ENCODE measurements at regions not wholly inside any gene's neighbourhood (a gene's known extent, or its start where the extent isn't known, plus 50 kb on each side); places are given as distances from the start of the nearest gene placed in this dataset.

GRCh38 chrX:45888518-45888917, 656.7 kb downstream of the ZNF674 start:
- intact Hi-C loops (cut with DNase I; ENCODE audit: low total_unique reads): no loop called here
- no peak for DNase-seq
- in situ Hi-C loops (cut with MboI; ENCODE audit: low pct_ligation_motif_present in 1 of 4, low pct_unique_long_range_greater_than_20kb in 1 of 4, low sequenced_read_pairs in 3 of 4): no loop called here
- TF ChIP-seq POLR2A (IDR thresholded peaks at IDR 0.05) (no peak), EP300 (IDR thresholded peaks at IDR 0.05; ENCODE audit: low read depth) (no peak), CTCF (IDR thresholded peaks at IDR 0.05) (no peak), POLR2AphosphoS5 (IDR thresholded peaks at IDR 0.05) (no peak)
- H3K27ac ChIP-seq: no peak overlapping the region
- H3K4me3 ChIP-seq: no peak overlapping the region
- no peaks in the 10 kb centered on the region for H3K27me3 ChIP-seq
- no peaks in the 10 kb centered on the region for H3K9me3 ChIP-seq
- H3K36me3 ChIP-seq: no peaks in the 10 kb centered on the region
- H3K4me1 ChIP-seq: no peaks in the 10 kb centered on the region

GRCh38 chrX:45885931-45886330, 659.3 kb downstream of the ZNF674 start:
- Histone ChIP-seq H3K4me1 (no peaks in the 10 kb centered on the region), H3K4me3 (no peak overlapping the region), H3K36me3 (no peaks in the 10 kb centered on the region), H3K9me3 (no peaks in the 10 kb centered on the region), H3K27ac (no peak overlapping the region), H3K27me3 (no peaks in the 10 kb centered on the region)
- DNase-seq: no peak
- in situ Hi-C loops (cut with MboI; ENCODE audit: low pct_ligation_motif_present in 1 of 4, low pct_unique_long_range_greater_than_20kb in 1 of 4, low sequenced_read_pairs in 3 of 4): no loop called here
- intact Hi-C loops (cut with DNase I; ENCODE audit: low total_unique reads): no loop called here
- 81 to 100% methylated on average over 1 to 2 of the region's 2 CpGs for WGBS, 2 donors (ENCODE audit: low coverage in 1 of 2)
- TF ChIP-seq POLR2AphosphoS5 (IDR thresholded peaks at IDR 0.05) (no peak), EP300 (IDR thresholded peaks at IDR 0.05; ENCODE audit: low read depth) (no peak), POLR2A (IDR thresholded peaks at IDR 0.05) (no peak), CTCF (IDR thresholded peaks at IDR 0.05) (no peak)

- 82 to 87% methylated on average over 3 of the region's 3 CpGs for WGBS, 2 donors (ENCODE audit: low coverage in 1 of 2)
- in situ Hi-C loops (cut with MboI; ENCODE audit: low pct_ligation_motif_present in 1 of 4, low pct_unique_long_range_greater_than_20kb in 1 of 4, low sequenced_read_pairs in 3 of 4) (no loop called here), intact Hi-C loops (cut with DNase I; ENCODE audit: low total_unique reads) (no loop called here)
- Histone ChIP-seq H3K27ac (no peak overlapping the region), H3K27me3 (no peaks in the 10 kb centered on the region), H3K4me3 (no peak overlapping the region), H3K9me3 (no peaks in the 10 kb centered on the region), H3K4me1 (no peaks in the 10 kb centered on the region), H3K36me3 (no peaks in the 10 kb centered on the region)
- no peak for TF ChIP-seq EP300 (IDR thresholded peaks at IDR 0.05; ENCODE audit: low read depth)
- TF ChIP-seq CTCF (IDR thresholded peaks at IDR 0.05): no peak
- no peak for TF ChIP-seq POLR2A (IDR thresholded peaks at IDR 0.05)
- TF ChIP-seq POLR2AphosphoS5 (IDR thresholded peaks at IDR 0.05): no peak
- no peak for DNase-seq
Measured at GRCh38 chrX:45879512-45879911, 665.7 kb downstream of the ZNF674 start.

GRCh38 chrX:45876206-45876605, 669.0 kb downstream of the ZNF674 start:
- H3K27ac ChIP-seq: no peak overlapping the region
- H3K4me1 ChIP-seq: no peaks in the 10 kb centered on the region
- intact Hi-C loops (cut with DNase I; ENCODE audit: low total_unique reads) (no loop called here), in situ Hi-C loops (cut with MboI; ENCODE audit: low pct_ligation_motif_present in 1 of 4, low pct_unique_long_range_greater_than_20kb in 1 of 4, low sequenced_read_pairs in 3 of 4) (no loop called here)
- H3K27me3 ChIP-seq: no peaks in the 10 kb centered on the region
- no peaks in the 10 kb centered on the region for H3K36me3 ChIP-seq
- no peaks in the 10 kb centered on the region for H3K9me3 ChIP-seq
- 80 to 100% methylated on average over 1 to 4 of the region's 4 CpGs for WGBS, 2 donors (ENCODE audit: low coverage in 1 of 2)
- H3K4me3 ChIP-seq: no peak overlapping the region
- no peak for DNase-seq
- TF ChIP-seq POLR2AphosphoS5 (IDR thresholded peaks at IDR 0.05) (no peak), EP300 (IDR thresholded peaks at IDR 0.05; ENCODE audit: low read depth) (no peak), CTCF (IDR thresholded peaks at IDR 0.05) (no peak), POLR2A (IDR thresholded peaks at IDR 0.05) (no peak)

Data from transverse colon (tissue), 4 donors.